ENCODE measurements at regions not wholly inside any gene's neighbourhood (a gene's known extent, or its start where the extent isn't known, plus 50 kb on each side); places are given as distances from the start of the nearest gene placed in this dataset.

DNA sequence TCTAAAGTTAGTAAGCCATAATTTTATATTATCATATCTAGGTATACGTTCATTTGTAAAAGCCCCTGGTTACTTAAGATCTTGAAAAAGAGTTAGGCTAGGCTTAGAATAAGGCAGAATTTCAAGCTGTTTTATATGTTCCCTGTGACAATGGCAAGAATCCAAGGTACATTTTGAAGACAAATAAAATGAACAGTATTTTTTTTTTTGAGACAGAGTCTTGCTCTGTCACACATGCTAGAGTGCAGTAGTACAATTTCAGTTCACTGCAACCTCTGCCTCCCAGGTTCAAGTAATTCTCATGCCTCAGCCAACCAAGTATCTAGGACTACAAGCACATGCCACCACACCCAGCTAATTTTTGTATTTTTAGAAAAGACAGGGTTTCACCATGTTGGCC, 139.2 kb downstream of the DUSP6 start:
- H3K9me3 ChIP-seq, result no peaks in the 10 kb centered on the region
- H3K4me1 ChIP-seq, result peaks cover 7 to 14% of the 10 kb centered on the region in 2 donors
- H3K27me3 ChIP-seq, result no peaks in the 10 kb centered on the region
- H3K36me3 ChIP-seq, result no peaks in the 10 kb centered on the region
- DNase-seq, result no peak
- in situ Hi-C loops (cut with MboI; ENCODE audit: low sequenced_read_pairs in 4 of 4), result no loop called here
- TF ChIP-seq POLR2A (IDR thresholded peaks at IDR 0.05), result no peak
- TF ChIP-seq, protein P1, sequence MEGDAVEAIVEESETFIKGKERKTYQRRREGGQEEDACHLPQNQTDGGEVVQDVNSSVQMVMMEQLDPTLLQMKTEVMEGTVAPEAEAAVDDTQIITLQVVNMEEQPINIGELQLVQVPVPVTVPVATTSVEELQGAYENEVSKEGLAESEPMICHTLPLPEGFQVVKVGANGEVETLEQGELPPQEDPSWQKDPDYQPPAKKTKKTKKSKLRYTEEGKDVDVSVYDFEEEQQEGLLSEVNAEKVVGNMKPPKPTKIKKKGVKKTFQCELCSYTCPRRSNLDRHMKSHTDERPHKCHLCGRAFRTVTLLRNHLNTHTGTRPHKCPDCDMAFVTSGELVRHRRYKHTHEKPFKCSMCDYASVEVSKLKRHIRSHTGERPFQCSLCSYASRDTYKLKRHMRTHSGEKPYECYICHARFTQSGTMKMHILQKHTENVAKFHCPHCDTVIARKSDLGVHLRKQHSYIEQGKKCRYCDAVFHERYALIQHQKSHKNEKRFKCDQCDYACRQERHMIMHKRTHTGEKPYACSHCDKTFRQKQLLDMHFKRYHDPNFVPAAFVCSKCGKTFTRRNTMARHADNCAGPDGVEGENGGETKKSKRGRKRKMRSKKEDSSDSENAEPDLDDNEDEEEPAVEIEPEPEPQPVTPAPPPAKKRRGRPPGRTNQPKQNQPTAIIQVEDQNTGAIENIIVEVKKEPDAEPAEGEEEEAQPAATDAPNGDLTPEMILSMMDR (IDR thresholded peaks at IDR 0.05 in 4 of 5, conservative IDR thresholded peaks at IDR 0.05 in 1 of 5), result no peak
- no peak overlapping the region for H3K4me3 ChIP-seq
- intact Hi-C loops (cut with DNase I; ENCODE audit: low total_unique reads), result loop anchor here (10.0 kb wide), 1 partner anchor 68 kb away; no protein-coding TSS in a partner anchor
- no peak for ATAC-seq
- peak overlapping the region; percentile 6 to 62 (median 49) for H3K27ac ChIP-seq

DNA sequence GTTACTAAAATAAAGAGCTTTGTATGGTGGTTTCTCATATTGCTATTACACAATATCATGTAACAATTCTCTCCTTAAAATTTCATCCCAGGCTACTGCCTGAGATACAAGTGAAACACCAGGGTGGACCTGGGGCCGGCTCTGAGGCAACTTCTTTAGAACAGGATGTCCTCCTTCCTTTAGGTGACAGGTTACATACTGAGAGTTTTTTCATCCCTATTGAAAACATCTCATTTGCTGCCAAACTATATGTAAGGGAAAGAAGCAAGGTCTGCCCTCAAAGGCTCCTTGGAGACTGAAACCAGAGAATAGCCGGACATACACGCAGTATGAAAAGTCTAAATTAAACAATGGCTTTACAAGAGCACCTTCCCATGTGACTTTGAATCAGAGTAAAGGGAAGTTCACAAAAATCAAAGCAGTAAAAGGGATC, 139.9 kb downstream of the DUSP6 start:
- intact Hi-C loops (cut with DNase I; ENCODE audit: low total_unique reads) (loop anchor here (10.0 kb wide), 1 partner anchor 68 kb away; no protein-coding TSS in a partner anchor), in situ Hi-C loops (cut with MboI; ENCODE audit: low sequenced_read_pairs in 4 of 4) (no loop called here)
- no peak overlapping the region for H3K4me3 ChIP-seq
- peak; percentile 81 for ATAC-seq
- DNase-seq, result peak in 1 of 2 donors; percentile 24
- H3K9me3 ChIP-seq, result no peaks in the 10 kb centered on the region
- H3K4me1 ChIP-seq, result peaks cover 7 to 14% of the 10 kb centered on the region in 2 donors
- no peaks in the 10 kb centered on the region for H3K36me3 ChIP-seq
- TF ChIP-seq, protein P1 (IDR thresholded peaks at IDR 0.05 in 4 of 5, conservative IDR thresholded peaks at IDR 0.05 in 1 of 5), result no peak
- no peak for TF ChIP-seq POLR2A (IDR thresholded peaks at IDR 0.05)
- H3K27ac ChIP-seq, result peak overlapping the region; percentile 16 to 62 (median 52)
- no peaks in the 10 kb centered on the region for H3K27me3 ChIP-seq

DNA sequence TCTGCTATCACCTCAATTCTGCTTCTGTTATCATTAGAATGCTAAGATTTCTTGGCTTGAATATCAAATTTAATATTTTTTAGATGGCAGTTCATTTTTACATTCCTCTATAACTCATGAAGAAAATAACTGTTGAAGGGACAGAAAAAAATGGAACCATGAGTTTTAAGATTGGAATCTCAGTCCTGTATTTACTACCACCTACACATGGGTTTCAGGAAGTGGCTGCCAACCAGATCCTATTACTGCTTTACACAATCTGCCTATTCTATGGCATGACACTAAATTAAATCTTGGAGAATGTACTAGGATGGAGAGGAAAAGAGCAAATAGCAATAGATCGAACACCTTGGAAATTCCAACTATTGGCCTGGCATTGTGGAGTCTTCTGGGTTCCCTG, 140.8 kb downstream of the DUSP6 start:
- ATAC-seq (no peak), DNase-seq (no peak)
- no peaks in the 10 kb centered on the region for H3K36me3 ChIP-seq
- H3K9me3 ChIP-seq, result no peaks in the 10 kb centered on the region
- intact Hi-C loops (cut with DNase I; ENCODE audit: low total_unique reads), result loop anchor here (10.0 kb wide), 1 partner anchor 67 kb away; no protein-coding TSS in a partner anchor
- peaks cover 7 to 14% of the 10 kb centered on the region in 2 donors for H3K4me1 ChIP-seq
- no peak overlapping the region for H3K4me3 ChIP-seq
- in situ Hi-C loops (cut with MboI; ENCODE audit: low sequenced_read_pairs in 4 of 4), result no loop called here
- H3K27ac ChIP-seq, result peak overlapping the region; percentile 16 to 57 (median 52)
- TF ChIP-seq, protein P1 (IDR thresholded peaks at IDR 0.05 in 4 of 5, conservative IDR thresholded peaks at IDR 0.05 in 1 of 5), result no peak
- no peak for TF ChIP-seq POLR2A (IDR thresholded peaks at IDR 0.05)
- H3K27me3 ChIP-seq, result no peaks in the 10 kb centered on the region

DNA sequence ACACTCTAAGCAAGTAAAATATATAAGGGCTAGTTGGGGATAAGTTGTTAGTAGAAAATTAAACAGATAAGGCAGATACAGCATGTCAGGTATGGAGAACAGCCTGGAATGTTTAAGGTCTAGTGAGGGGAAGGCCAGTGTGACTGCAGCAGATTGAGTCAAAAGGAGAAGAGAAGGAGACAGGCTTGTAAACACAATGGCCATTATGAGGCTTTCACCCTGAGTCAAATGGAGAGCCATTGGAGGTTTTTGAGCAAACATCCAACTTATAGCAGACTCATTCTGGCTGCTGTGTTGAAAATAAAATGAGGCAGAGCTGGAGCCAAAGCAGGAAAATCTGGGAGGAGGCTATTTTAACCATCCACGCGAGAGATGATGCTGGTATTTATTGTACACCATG, 142.0 kb downstream of the DUSP6 start:
- intact Hi-C loops (cut with DNase I; ENCODE audit: low total_unique reads), result loop anchor here (10.0 kb wide), 1 partner anchor 65 kb away; no protein-coding TSS in a partner anchor
- H3K4me1 ChIP-seq, result peaks cover 7 to 14% of the 10 kb centered on the region in 2 donors
- DNase-seq (no peak), ATAC-seq (no peak)
- no peak for TF ChIP-seq POLR2A (IDR thresholded peaks at IDR 0.05)
- TF ChIP-seq, protein P1 (IDR thresholded peaks at IDR 0.05 in 4 of 5, conservative IDR thresholded peaks at IDR 0.05 in 1 of 5), result no peak
- H3K9me3 ChIP-seq, result no peaks in the 10 kb centered on the region
- H3K36me3 ChIP-seq, result no peaks in the 10 kb centered on the region
- in situ Hi-C loops (cut with MboI; ENCODE audit: low sequenced_read_pairs in 4 of 4), result no loop called here
- H3K27ac ChIP-seq, result no peak overlapping the region
- no peaks in the 10 kb centered on the region for H3K27me3 ChIP-seq
- no peak overlapping the region for H3K4me3 ChIP-seq

DNA sequence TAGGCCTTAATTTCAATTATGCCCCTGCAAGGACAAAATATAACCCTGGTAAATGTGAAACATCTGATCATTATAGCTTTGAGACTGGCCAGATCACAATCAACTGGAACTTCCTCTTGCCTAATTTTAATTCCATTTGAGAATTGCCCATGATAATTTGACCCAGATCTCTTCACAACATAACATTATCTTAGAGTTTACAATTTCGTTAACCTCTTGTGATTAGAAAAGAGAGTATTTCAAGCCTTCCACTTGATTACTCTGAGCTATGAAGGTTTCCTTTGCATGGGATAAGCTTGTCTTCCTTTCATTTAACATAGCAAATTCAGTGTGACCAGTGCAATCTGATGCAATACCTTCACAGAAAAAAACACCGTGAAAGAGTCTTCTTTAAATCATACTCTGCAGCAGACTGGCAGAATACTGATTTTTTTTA, 143.6 kb downstream of the DUSP6 start:
- ATAC-seq, result no peak
- no peaks in the 10 kb centered on the region for H3K36me3 ChIP-seq
- H3K4me1 ChIP-seq, result peaks cover 7 to 14% of the 10 kb centered on the region in 2 donors
- H3K27ac ChIP-seq, result no peak overlapping the region
- no peak overlapping the region for H3K4me3 ChIP-seq
- in situ Hi-C loops (cut with MboI; ENCODE audit: low sequenced_read_pairs in 4 of 4), result no loop called here
- H3K27me3 ChIP-seq, result no peaks in the 10 kb centered on the region
- TF ChIP-seq POLR2A (IDR thresholded peaks at IDR 0.05), result no peak
- TF ChIP-seq, protein P1 (IDR thresholded peaks at IDR 0.05 in 4 of 5, conservative IDR thresholded peaks at IDR 0.05 in 1 of 5), result no peak
- intact Hi-C loops (cut with DNase I; ENCODE audit: low total_unique reads), result no loop called here
- no peak for DNase-seq
- H3K9me3 ChIP-seq, result no peaks in the 10 kb centered on the region
